Uterus (tissue), 2 donors: ENCODE measurements at regions not wholly inside any gene's neighbourhood (a gene's known extent, or its start where the extent isn't known, plus 50 kb on each side); places are given as distances from the start of the nearest gene placed in this dataset.

Experiments used
- CTCF ChIP-seq, 4 experiments: fragments of 200-600 bp in 2 of 4; fragments of 450-650 bp in 2 of 4; sonication (generic) in 2 of 4; IDR thresholded peaks; one replicate each; pipeline ENCODE4 v1.5.1; 2016 to 2019; ENCODE audit warnings: antibody characterized with exemption in 4 of 4, mild to moderate bottlenecking in 2 of 4, moderate library complexity in 1 of 4
- POLR2A ChIP-seq, 2 donors: fragments of 450-650 bp; IDR thresholded peaks; one replicate each; pipeline ENCODE4 v1.6.1; 2016; ENCODE audit warnings: antibody characterized with exemption in 2 of 2, mild to moderate bottlenecking in 1 of 2, moderate library complexity in 1 of 2

- TF ChIP-seq CTCF (IDR thresholded peaks at IDR 0.05) (no peak), POLR2A (IDR thresholded peaks at IDR 0.05) (no peak)
Observed at GRCh38 chr22:34902335-34902734, 163.6 kb upstream of the ISX start.
